GM12891 (cell line): ENCODE measurements at regions not wholly inside any gene's neighbourhood (a gene's known extent, or its start where the extent isn't known, plus 50 kb on each side); places are given as distances from the start of the nearest gene placed in this dataset.

ENCODE experiments used
- PAX5 ChIP-seq: IDR thresholded peaks from 2 replicates; pipeline ENCODE4 v1.6.1; 2011; ENCODE audit warnings: low read length, moderate library complexity, mild to moderate bottlenecking; ENCODE audit not compliant: insufficient read depth, severe bottlenecking
- POLR2A ChIP-seq: IDR thresholded peaks from 2 replicates; pipeline ENCODE4 v1.6.1; 2011; ENCODE audit warnings: low read depth, low read length, control low read depth
- POLR2AphosphoS5 ChIP-seq: IDR thresholded peaks from 2 replicates; pipeline ENCODE4 v1.6.1; 2011; ENCODE audit warnings: low read depth, low read length, control low read depth
- SPI1 ChIP-seq: IDR thresholded peaks from 2 replicates; pipeline ENCODE4 v1.6.1; 2011; ENCODE audit warnings: low read depth, low read length, control low read depth
- TAF1 ChIP-seq: IDR thresholded peaks from 2 replicates; pipeline ENCODE4 v1.6.1; 2011; ENCODE audit warnings: low read depth, low read length, control low read depth

- no peak for TF ChIP-seq POLR2A
- no peak for TF ChIP-seq POLR2AphosphoS5
- no peak for TF ChIP-seq TAF1
- TF ChIP-seq SPI1: no peak
- no peak for TF ChIP-seq PAX5
Measured at GRCh38 chr6:131412960-131413830, 159.8 kb upstream of the ARG1 start.
